Breast epithelium (tissue), 3 donors: ENCODE measurements at regions not wholly inside any gene's neighbourhood (a gene's known extent, or its start where the extent isn't known, plus 50 kb on each side); places are given as distances from the start of the nearest gene placed in this dataset.
"Not testable (repeated sequence)": the region's sequence is repeated elsewhere in the genome, so short reads cannot be mapped to it uniquely, and the experiment has no call there.

ENCODE experiments used
- POLR2A ChIP-seq: fragments of 450-650 bp; IDR thresholded peaks from one replicate; pipeline ENCODE4 v1.6.1; 2016; ENCODE audit warnings: antibody characterized with exemption, mild to moderate bottlenecking, moderate library complexity
- TF ChIP-seq, protein P1 (sequence below), 3 donors: fragments of 450-650 bp; IDR thresholded peaks; one replicate each; pipeline ENCODE4 v1.5.1; 2016 to 2017; ENCODE audit warnings: antibody characterized with exemption in 3 of 3, mild to moderate bottlenecking in 3 of 3, moderate library complexity in 3 of 3

GRCh38 chr17:15849054-15849453, 95.9 kb upstream of the ADORA2B start:
- TF ChIP-seq, protein P1, sequence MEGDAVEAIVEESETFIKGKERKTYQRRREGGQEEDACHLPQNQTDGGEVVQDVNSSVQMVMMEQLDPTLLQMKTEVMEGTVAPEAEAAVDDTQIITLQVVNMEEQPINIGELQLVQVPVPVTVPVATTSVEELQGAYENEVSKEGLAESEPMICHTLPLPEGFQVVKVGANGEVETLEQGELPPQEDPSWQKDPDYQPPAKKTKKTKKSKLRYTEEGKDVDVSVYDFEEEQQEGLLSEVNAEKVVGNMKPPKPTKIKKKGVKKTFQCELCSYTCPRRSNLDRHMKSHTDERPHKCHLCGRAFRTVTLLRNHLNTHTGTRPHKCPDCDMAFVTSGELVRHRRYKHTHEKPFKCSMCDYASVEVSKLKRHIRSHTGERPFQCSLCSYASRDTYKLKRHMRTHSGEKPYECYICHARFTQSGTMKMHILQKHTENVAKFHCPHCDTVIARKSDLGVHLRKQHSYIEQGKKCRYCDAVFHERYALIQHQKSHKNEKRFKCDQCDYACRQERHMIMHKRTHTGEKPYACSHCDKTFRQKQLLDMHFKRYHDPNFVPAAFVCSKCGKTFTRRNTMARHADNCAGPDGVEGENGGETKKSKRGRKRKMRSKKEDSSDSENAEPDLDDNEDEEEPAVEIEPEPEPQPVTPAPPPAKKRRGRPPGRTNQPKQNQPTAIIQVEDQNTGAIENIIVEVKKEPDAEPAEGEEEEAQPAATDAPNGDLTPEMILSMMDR (IDR thresholded peaks at IDR 0.05): not testable (repeated sequence)
- not testable (repeated sequence) for TF ChIP-seq POLR2A
